HEK293 (cell line): ENCODE measurements at regions not wholly inside any gene's neighbourhood (a gene's known extent, or its start where the extent isn't known, plus 50 kb on each side); places are given as distances from the start of the nearest gene placed in this dataset.

Source experiments
- CTCF ChIA-PET: fragments of 350-600 bp; formaldehyde crosslinking; extraction: SDS; loops from one replicate; lab custom pipeline; 2021; ENCODE audit warnings: antibody characterized with exemption; lab: Yijun Ruan, JAX
- POLR2A ChIA-PET: fragments of 300-600 bp; formaldehyde crosslinking; extraction: SDS; loops from one replicate; lab custom pipeline; 2020; ENCODE audit warnings: antibody characterized with exemption, inconsistent platforms; lab: Yijun Ruan, JAX
- H3K27ac ChIP-seq: fragments of 200-500 bp; sonication (Bioruptor generic); 2 replicates; pipeline ENCODE4 v1.5.1; 2014; ENCODE audit warnings: low read depth, low read length, control low read depth, inconsistent platforms; ENCODE audit errors: extremely low read depth
- H3K36me3 ChIP-seq, 2 experiments: fragments of 200-500 bp in 1 of 2; sonication (Bioruptor generic) in 1 of 2; 1 replicate in 1 of 2; 2 replicates in 1 of 2; pipeline ENCODE4 v1.5.1; 2014 to 2017; ENCODE audit warnings: inconsistent platforms in 2 of 2, low read length in 2 of 2; ENCODE audit not compliant: control insufficient read depth in 2 of 2, insufficient read depth in 1 of 2
- H3K4me1 ChIP-seq: fragments of 200-500 bp; sonication (Bioruptor generic); 2 replicates; pipeline ENCODE4 v1.5.1; 2014; ENCODE audit warnings: mild to moderate bottlenecking, low read length, inconsistent platforms; ENCODE audit not compliant: control insufficient read depth, insufficient read depth
- H3K4me3 ChIP-seq: 2 replicates; pipeline ENCODE4 v1.5.1; 2011; ENCODE audit warnings: low read depth, mild to moderate bottlenecking, control low read depth, low read length, moderate library complexity
- H3K9me3 ChIP-seq: fragments of 200-500 bp; sonication (Bioruptor generic); 2 replicates; pipeline ENCODE4 v1.5.1; 2014; ENCODE audit warnings: low read depth, low read length, inconsistent platforms; ENCODE audit not compliant: control insufficient read depth, insufficient read depth
- AEBP2 ChIP-seq: fragments of 450-650 bp; formaldehyde crosslinking; IDR thresholded peaks from 2 replicates; pipeline ENCODE4 v1.5.1; 2016; ENCODE audit warnings: missing biosample characterization, missing genetic modification characterization, borderline replicate concordance
- ELK4 ChIP-seq: IDR thresholded peaks from 2 replicates; pipeline ENCODE4 v1.6.1; 2011; ENCODE audit warnings: mild to moderate bottlenecking, low read depth, low read length, borderline replicate concordance
- KLF10 ChIP-seq: fragments of 450-650 bp; IDR thresholded peaks from 2 replicates; pipeline ENCODE4 v1.5.1; 2018; ENCODE audit warnings: missing biosample characterization, mild to moderate bottlenecking, missing genetic modification characterization
- MYNN ChIP-seq: fragments of 450-650 bp; formaldehyde crosslinking; IDR thresholded peaks from 2 replicates; pipeline ENCODE4 v1.5.1; 2016; ENCODE audit warnings: missing biosample characterization, missing genetic modification characterization, borderline replicate concordance
- OVOL3 ChIP-seq: fragments of 450-650 bp; formaldehyde crosslinking; IDR thresholded peaks from 2 replicates; pipeline ENCODE4 v1.5.1; 2016; ENCODE audit warnings: missing biosample characterization, missing genetic modification characterization
- TCF7L2 ChIP-seq: IDR thresholded peaks from 2 replicates; pipeline ENCODE4 v1.6.1; 2011; ENCODE audit warnings: low read depth, mild to moderate bottlenecking, inconsistent platforms, low read length, moderate library complexity, borderline replicate concordance
- YY1 ChIP-seq: fragments of 450-650 bp; formaldehyde crosslinking; IDR thresholded peaks from 2 replicates; pipeline ENCODE4 v1.5.1; 2018; ENCODE audit warnings: missing biosample characterization, missing genetic modification characterization
- ZBTB17 ChIP-seq: fragments of 450-650 bp; formaldehyde crosslinking; IDR thresholded peaks from 2 replicates; pipeline ENCODE4 v1.5.1; 2016; ENCODE audit warnings: missing biosample characterization, missing genetic modification characterization
- ZNF112 ChIP-seq: fragments of 450-650 bp; formaldehyde crosslinking; IDR thresholded peaks from 2 replicates; pipeline ENCODE4 v1.5.0; 2017; ENCODE audit warnings: missing biosample characterization, missing genetic modification characterization
- ZNF174 ChIP-seq: fragments of 450-650 bp; formaldehyde crosslinking; IDR thresholded peaks from 2 replicates; pipeline ENCODE4 v1.5.0; 2017; ENCODE audit warnings: missing biosample characterization, mild to moderate bottlenecking, missing genetic modification characterization
- ZNF2 ChIP-seq: fragments of 450-650 bp; formaldehyde crosslinking; IDR thresholded peaks from 2 replicates; pipeline ENCODE4 v1.5.1; 2016; ENCODE audit warnings: missing biosample characterization, missing genetic modification characterization
- ZNF211 ChIP-seq: fragments of 450-650 bp; formaldehyde crosslinking; IDR thresholded peaks from 2 replicates; pipeline ENCODE4 v1.5.1; 2016; ENCODE audit warnings: low read depth, missing biosample characterization, missing genetic modification characterization
- ZNF274 ChIP-seq, 2 experiments: fragments of 200-500 bp in 1 of 2; fragments of 450-650 bp in 1 of 2; sonication (Bioruptor generic) in 1 of 2; formaldehyde crosslinking in 1 of 2; IDR thresholded peaks; 2 replicates each; pipeline versions ENCODE4 v1.5.1 to v1.6.1; 2014 to 2016; ENCODE audit warnings: borderline replicate concordance in 1 of 2, inconsistent platforms in 1 of 2, low read length in 1 of 2, missing biosample characterization in 1 of 2, missing genetic modification characterization in 1 of 2
- ZNF280D ChIP-seq: fragments of 450-650 bp; formaldehyde crosslinking; IDR thresholded peaks from 2 replicates; pipeline ENCODE4 v1.5.1; 2016; ENCODE audit warnings: missing biosample characterization, missing genetic modification characterization
- ZNF311 ChIP-seq: fragments of 450-650 bp; formaldehyde crosslinking; IDR thresholded peaks from 2 replicates; pipeline ENCODE4 v1.5.1; 2017; ENCODE audit warnings: missing biosample characterization, missing genetic modification characterization, borderline replicate concordance
- ZNF341 ChIP-seq: fragments of 450-650 bp; formaldehyde crosslinking; IDR thresholded peaks from 2 replicates; pipeline ENCODE4; 2016; ENCODE audit warnings: low read depth, missing biosample characterization, missing genetic modification characterization
- ZNF48 ChIP-seq: fragments of 450-650 bp; formaldehyde crosslinking; IDR thresholded peaks from 2 replicates; pipeline ENCODE4 v1.5.1; 2016; ENCODE audit warnings: missing biosample characterization, missing genetic modification characterization
- ZNF555 ChIP-seq: fragments of 450-650 bp; formaldehyde crosslinking; conservative IDR thresholded peaks from 2 replicates; pipeline ENCODE4 v1.5.1; 2017; ENCODE audit warnings: missing biosample characterization, mild to moderate bottlenecking, missing genetic modification characterization, inconsistent platforms
- ZNF558 ChIP-seq: fragments of 450-650 bp; formaldehyde crosslinking; IDR thresholded peaks from 2 replicates; pipeline ENCODE4 v1.5.1; 2016; ENCODE audit warnings: missing biosample characterization, missing genetic modification characterization
- ZNF585B ChIP-seq: fragments of 450-650 bp; formaldehyde crosslinking; IDR thresholded peaks from 2 replicates; pipeline ENCODE4 v1.5.1; 2016; ENCODE audit warnings: missing biosample characterization, missing genetic modification characterization
- ZNF600 ChIP-seq: fragments of 450-650 bp; formaldehyde crosslinking; IDR thresholded peaks from 2 replicates; pipeline ENCODE4 v1.5.1; 2016; ENCODE audit warnings: missing biosample characterization, missing genetic modification characterization
- ZNF670 ChIP-seq: fragments of 450-650 bp; formaldehyde crosslinking; IDR thresholded peaks from 2 replicates; pipeline ENCODE4 v1.5.1; 2016; ENCODE audit warnings: missing biosample characterization, missing genetic modification characterization, low read depth
- ZXDB ChIP-seq: fragments of 450-650 bp; formaldehyde crosslinking; IDR thresholded peaks from 2 replicates; pipeline ENCODE4 v1.5.1; 2016; ENCODE audit warnings: missing biosample characterization, missing genetic modification characterization
- TF ChIP-seq, protein P1 (sequence below): fragments of 450-650 bp; formaldehyde crosslinking; conservative IDR thresholded peaks from 2 replicates; pipeline ENCODE4 v1.5.1; 2016; ENCODE audit warnings: low read depth, missing biosample characterization, missing genetic modification characterization

DNA sequence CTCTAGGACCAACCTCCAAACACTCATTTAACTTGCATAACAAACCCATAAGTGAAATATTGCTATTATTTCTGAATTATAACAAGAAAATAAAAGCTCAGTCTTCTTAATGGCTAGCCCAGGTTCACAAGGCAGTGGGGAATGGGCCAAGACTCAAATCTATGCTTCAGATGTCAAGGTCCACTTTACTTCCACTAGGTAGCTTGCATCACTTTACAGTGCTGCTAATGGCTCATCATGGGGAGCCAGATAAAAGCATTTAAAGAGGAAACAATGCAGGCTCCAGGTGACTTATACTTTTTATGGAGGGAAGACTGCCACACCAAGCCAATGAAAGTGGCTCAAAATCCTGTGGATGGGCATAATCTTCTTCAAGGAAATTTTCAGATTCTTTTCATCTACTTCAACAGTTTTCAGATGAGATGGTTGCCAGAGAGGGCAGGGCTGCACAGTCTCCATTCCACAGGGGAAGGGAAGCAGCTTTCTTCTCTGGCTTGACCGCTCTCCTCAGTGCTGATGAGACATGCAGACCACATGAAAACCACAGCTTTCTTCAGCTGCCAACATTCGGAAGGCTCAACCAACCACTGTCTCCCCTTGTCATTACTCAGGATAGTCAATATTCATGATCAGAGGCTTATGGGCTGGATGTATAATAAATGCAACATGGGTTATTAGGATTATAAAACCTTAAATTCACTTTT is 361.9 kb upstream of the MEX3C start (continued):
- TF ChIP-seq, protein P1, sequence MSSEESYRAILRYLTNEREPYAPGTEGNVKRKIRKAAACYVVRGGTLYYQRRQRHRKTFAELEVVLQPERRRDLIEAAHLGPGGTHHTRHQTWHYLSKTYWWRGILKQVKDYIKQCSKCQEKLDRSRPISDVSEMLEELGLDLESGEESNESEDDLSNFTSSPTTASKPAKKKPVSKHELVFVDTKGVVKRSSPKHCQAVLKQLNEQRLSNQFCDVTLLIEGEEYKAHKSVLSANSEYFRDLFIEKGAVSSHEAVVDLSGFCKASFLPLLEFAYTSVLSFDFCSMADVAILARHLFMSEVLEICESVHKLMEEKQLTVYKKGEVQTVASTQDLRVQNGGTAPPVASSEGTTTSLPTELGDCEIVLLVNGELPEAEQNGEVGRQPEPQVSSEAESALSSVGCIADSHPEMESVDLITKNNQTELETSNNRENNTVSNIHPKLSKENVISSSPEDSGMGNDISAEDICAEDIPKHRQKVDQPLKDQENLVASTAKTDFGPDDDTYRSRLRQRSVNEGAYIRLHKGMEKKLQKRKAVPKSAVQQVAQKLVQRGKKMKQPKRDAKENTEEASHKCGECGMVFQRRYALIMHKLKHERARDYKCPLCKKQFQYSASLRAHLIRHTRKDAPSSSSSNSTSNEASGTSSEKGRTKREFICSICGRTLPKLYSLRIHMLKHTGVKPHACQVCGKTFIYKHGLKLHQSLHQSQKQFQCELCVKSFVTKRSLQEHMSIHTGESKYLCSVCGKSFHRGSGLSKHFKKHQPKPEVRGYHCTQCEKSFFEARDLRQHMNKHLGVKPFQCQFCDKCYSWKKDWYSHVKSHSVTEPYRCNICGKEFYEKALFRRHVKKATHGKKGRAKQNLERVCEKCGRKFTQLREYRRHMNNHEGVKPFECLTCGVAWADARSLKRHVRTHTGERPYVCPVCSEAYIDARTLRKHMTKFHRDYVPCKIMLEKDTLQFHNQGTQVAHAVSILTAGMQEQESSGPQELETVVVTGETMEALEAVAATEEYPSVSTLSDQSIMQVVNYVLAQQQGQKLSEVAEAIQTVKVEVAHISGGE (tag by site-specific recombination): no peak
- TF ChIP-seq ZNF311 (tag by site-specific recombination) (no peak), ELK4 (no peak), ZNF211 (tag by site-specific recombination) (no peak), ZNF555 (tag by site-specific recombination) (no peak), MYNN (tag by site-specific recombination) (no peak)

DNA sequence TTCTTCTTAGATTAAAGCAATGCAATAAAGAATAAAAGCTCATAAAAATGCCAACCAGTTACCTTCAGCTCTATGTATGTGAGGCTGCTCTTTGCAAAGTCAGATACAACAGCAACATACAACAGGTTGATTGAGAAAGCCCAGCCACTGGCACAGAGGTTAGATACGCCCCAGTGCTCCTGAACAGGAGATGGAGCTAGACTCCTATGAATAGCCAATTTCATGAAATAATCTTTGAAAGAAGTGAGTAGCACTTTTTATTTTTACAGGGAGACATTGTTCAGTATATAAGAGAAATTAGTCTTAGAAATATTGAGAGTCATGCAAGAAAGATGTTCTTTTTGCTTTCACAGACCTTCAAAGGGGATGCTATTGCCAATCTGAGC is 362.4 kb upstream of the MEX3C start:
- H3K36me3 ChIP-seq: no peaks in the 10 kb centered on the region
- H3K9me3 ChIP-seq: no peaks in the 10 kb centered on the region
- H3K27ac ChIP-seq: no peak overlapping the region
- TF ChIP-seq ZNF585B (tag by site-specific recombination) (no peak), KLF10 (tag by site-specific recombination) (no peak), ZNF558 (no peak), TCF7L2 (no peak), YY1 (tag by site-specific recombination) (no peak), AEBP2 (tag by site-specific recombination) (no peak), ZNF2 (tag by site-specific recombination) (no peak), ZNF670 (tag by site-specific recombination) (no peak), ZXDB (tag by site-specific recombination) (no peak), ZNF112 (tag by site-specific recombination) (no peak), ZNF280D (tag by site-specific recombination) (no peak), ZNF341 (tag by site-specific recombination) (no peak), ZNF48 (tag by site-specific recombination) (no peak), OVOL3 (no peak), ZNF274 (IDR thresholded peaks at IDR 0.05; ENCODE audit: low read length) (no peak), ZNF274 (tag by site-specific recombination; IDR thresholded peaks at IDR 0.05; ENCODE audit: borderline replicate concordance) (no peak), ZNF600 (tag by site-specific recombination) (no peak), ZNF174 (tag by site-specific recombination) (no peak), ZBTB17 (no peak)
- CTCF ChIA-PET: no interaction called here
- POLR2A ChIA-PET: no interaction called here
- no peaks in the 10 kb centered on the region for H3K4me1 ChIP-seq
- no peak overlapping the region for H3K4me3 ChIP-seq
